HCT116 (cell line): ENCODE measurements at regions not wholly inside any gene's neighbourhood (a gene's known extent, or its start where the extent isn't known, plus 50 kb on each side); places are given as distances from the start of the nearest gene placed in this dataset.

Source experiments
- ATAC-seq: fragments of 200-7000 bp; cut with Tn5 transposase; 2 replicates; pipeline ENCODE4 v1.9.1; 2020; ENCODE audit warnings: mild to moderate bottlenecking, moderate library complexity
- BruUV-seq: library from RNA; stranded (reverse); fragments of 400-500 nt; replicated peaks from 2 replicates; lab custom pipeline; 2021; lab: Mats Ljungman, UMichigan
- CTCF ChIA-PET: fragments of 300-600 bp; sonication (Branson Sonifier 250); formaldehyde crosslinking; loops from one replicate; lab custom pipeline; 2021; ENCODE audit warnings: antibody characterized with exemption; lab: Charles Lee
- POLR2A ChIA-PET: fragments of 300-600, 350-600 bp; sonication (Branson Sonifier 250); formaldehyde crosslinking; loops from one replicate; lab custom pipeline; 2021; ENCODE audit warnings: antibody characterized with exemption; lab: Charles Lee
- RAD21 ChIA-PET, 2 experiments: fragments of 300-600 bp; sonication (Branson Sonifier 250); formaldehyde crosslinking; loops; one replicate each; lab custom pipeline; 2023; ENCODE audit warnings: low total read pairs in 2 of 2; ENCODE audit not compliant: uncharacterized antibody in 2 of 2, unreplicated experiment in 2 of 2, low non-redundant PET in 1 of 2; lab: Charles Lee
- DNase-seq: peaks from one replicate; pipeline ENCODE4 v3.0.0-alpha.2; 2010; ENCODE audit warnings: low read depth, low spot score
- H2AFZ ChIP-seq: fragments of 200-600 bp; shearing (Covaris generic), sonication (generic); 2 replicates; pipeline ENCODE4 v1.6.1; 2017; ENCODE audit warnings: low read depth, mixed run types, mixed read lengths, antibody characterized with exemption, low read length; ENCODE audit not compliant: poor library complexity, severe bottlenecking
- H3K27ac ChIP-seq: 2 replicates; pipeline ENCODE4 v1.5.1; 2012; ENCODE audit warnings: low read depth, low read length
- H3K27me3 ChIP-seq: fragments of 200-600 bp; sonication (generic); 2 replicates; pipeline ENCODE4 v1.6.1; 2016; ENCODE audit warnings: mixed run types, low read length, mixed read lengths; ENCODE audit not compliant: insufficient read depth
- H3K36me3 ChIP-seq, 2 experiments: fragments of 200-500 bp in 1 of 2; fragments of 200-600 bp in 1 of 2; sonication (Bioruptor generic) in 1 of 2; sonication (generic) in 1 of 2; 2 replicates each; pipeline versions ENCODE4 v1.5.1 to v1.6.1; 2014 to 2016; ENCODE audit warnings: low read length in 2 of 2, inconsistent platforms in 1 of 2, mixed read lengths in 1 of 2, mixed run types in 1 of 2; ENCODE audit not compliant: insufficient read depth in 2 of 2, control insufficient read depth in 1 of 2
- H3K4me1 ChIP-seq, 2 experiments: fragments of 200-600 bp in 1 of 2; sonication (generic) in 1 of 2; 2 replicates each; pipeline versions ENCODE4 v1.5.1 to v1.6.1; 2012 to 2017; ENCODE audit warnings: low read length in 2 of 2, inconsistent platforms in 1 of 2, mild to moderate bottlenecking in 1 of 2, mixed read lengths in 1 of 2, mixed run types in 1 of 2, moderate library complexity in 1 of 2; ENCODE audit not compliant: insufficient read depth in 2 of 2, control insufficient read depth in 1 of 2
- H3K4me2 ChIP-seq: fragments of 200-600 bp; sonication (generic); 2 replicates; pipeline ENCODE4 v1.6.1; 2017; ENCODE audit warnings: mixed run types, low read length, mixed read lengths
- H3K4me3 ChIP-seq, 2 experiments: fragments of 200-600 bp in 1 of 2; sonication (generic) in 1 of 2; replicated peaks in 1 of 2; 2 replicates each; pipeline ENCODE4 v1.5.1; 2011 to 2016; ENCODE audit warnings: low read length in 2 of 2, control low read depth in 1 of 2, low read depth in 1 of 2, mild to moderate bottlenecking in 1 of 2, mixed read lengths in 1 of 2, mixed run types in 1 of 2
- H3K79me2 ChIP-seq: fragments of 200-600 bp; sonication (generic); 2 replicates; pipeline ENCODE4 v1.6.1; 2017; ENCODE audit warnings: mild to moderate bottlenecking, mixed run types, low read length, moderate library complexity, mixed read lengths; ENCODE audit not compliant: insufficient read depth
- H3K9ac ChIP-seq: fragments of 200-600 bp; sonication (generic); 2 replicates; pipeline ENCODE4 v1.6.1; 2016; ENCODE audit warnings: low read length, mixed read lengths
- H3K9me2 ChIP-seq: fragments of 200-600 bp; sonication (generic), shearing (Covaris generic); 2 replicates; pipeline ENCODE4 v1.6.1; 2017; ENCODE audit warnings: mixed run types, mild to moderate bottlenecking, moderate library complexity; ENCODE audit not compliant: insufficient read depth
- H3K9me3 ChIP-seq, 2 experiments: fragments of 200-500 bp in 1 of 2; fragments of 200-600 bp in 1 of 2; sonication (Bioruptor generic) in 1 of 2; sonication (generic) in 1 of 2; 2 replicates each; pipeline ENCODE4 v1.6.1; 2014 to 2017; ENCODE audit warnings: low read length in 2 of 2, mixed read lengths in 2 of 2, inconsistent platforms in 1 of 2, low read depth in 1 of 2, mild to moderate bottlenecking in 1 of 2, mixed run types in 1 of 2, moderate library complexity in 1 of 2; ENCODE audit not compliant: control insufficient read depth in 1 of 2, insufficient read depth in 1 of 2
- H4K20me1 ChIP-seq: fragments of 200-600 bp; sonication (generic), shearing (Covaris generic); 2 replicates; pipeline ENCODE4 v1.6.1; 2017; ENCODE audit warnings: mixed run types, mild to moderate bottlenecking, moderate library complexity; ENCODE audit not compliant: insufficient read depth
- ATF3 ChIP-seq: IDR thresholded peaks from 2 replicates; pipeline ENCODE4 v1.6.1; 2012
- ELF1 ChIP-seq: IDR thresholded peaks from 2 replicates; pipeline ENCODE4 v1.6.1; 2012; ENCODE audit warnings: low read depth, borderline replicate concordance
- EZH2 ChIP-seq: fragments of 200-600 bp; sonication (generic); IDR thresholded peaks from 2 replicates; pipeline ENCODE4 v1.6.1; 2017; ENCODE audit warnings: antibody characterized with exemption, mixed run types
- EZH2phosphoT487 ChIP-seq: fragments of 200-600 bp; IDR thresholded peaks from 2 replicates; pipeline ENCODE4 v1.6.1; 2018; ENCODE audit warnings: antibody characterized with exemption, borderline replicate concordance
- FOSL1 ChIP-seq: IDR thresholded peaks from 2 replicates; pipeline ENCODE4 v1.6.1; 2012; ENCODE audit warnings: low read depth
- JUND ChIP-seq: IDR thresholded peaks from 2 replicates; pipeline ENCODE4 v1.6.1; 2012
- MAX ChIP-seq: IDR thresholded peaks from 2 replicates; pipeline ENCODE4 v1.6.1; 2012
- RAD21 ChIP-seq: IDR thresholded peaks from 2 replicates; pipeline ENCODE4 v1.6.1; 2012; ENCODE audit warnings: low read depth, mild to moderate bottlenecking
- SIN3A ChIP-seq: IDR thresholded peaks from 2 replicates; pipeline ENCODE4 v1.6.1; 2012; ENCODE audit warnings: low read depth
- SP1 ChIP-seq: IDR thresholded peaks from 2 replicates; pipeline ENCODE4 v1.6.1; 2012; ENCODE audit warnings: low read depth
- TCF7L2 ChIP-seq: IDR thresholded peaks from 2 replicates; pipeline ENCODE4 v1.7.0; 2011; ENCODE audit warnings: borderline replicate concordance, inconsistent platforms; ENCODE audit not compliant: insufficient read depth, insufficient read length; ENCODE audit errors: extremely low read depth
- YY1 ChIP-seq: IDR thresholded peaks from 2 replicates; pipeline ENCODE4 v1.6.1; 2011; ENCODE audit warnings: low read length, low read depth, moderate library complexity, mild to moderate bottlenecking; ENCODE audit not compliant: insufficient replicate concordance; ENCODE audit errors: extremely low read depth
- ZBTB33 ChIP-seq: IDR thresholded peaks from 2 replicates; pipeline ENCODE4 v1.6.1; 2011; ENCODE audit warnings: mild to moderate bottlenecking, low read length, moderate library complexity; ENCODE audit not compliant: insufficient replicate concordance; ENCODE audit errors: extremely low read depth
- ZFX ChIP-seq: fragments of 450-650 bp; IDR thresholded peaks from 2 replicates; pipeline ENCODE4 v1.6.1; 2017
- ZNF274 ChIP-seq: fragments of 200-500 bp; sonication (Bioruptor generic); IDR thresholded peaks from 2 replicates; pipeline ENCODE4 v1.6.1; 2014; ENCODE audit warnings: mild to moderate bottlenecking, low read depth, low read length, inconsistent platforms
- intact Hi-C: fragments of 100-400 bp; cut with micrococcal nuclease; formaldehyde crosslinking; loops from 2 replicates; pipeline ENCODE4 v1.10.0; 2022

- Histone ChIP-seq H3K9ac (no peak overlapping the region), H2AFZ (no peak overlapping the region), H4K20me1 (no peaks in the 10 kb centered on the region), H3K27ac (no peak overlapping the region), H3K4me2 (no peak overlapping the region), H3K9me3 (no peaks in the 10 kb centered on the region), H3K9me2 (no peaks in the 10 kb centered on the region), H3K27me3 (no peaks in the 10 kb centered on the region), H3K79me2 (no peaks in the 10 kb centered on the region), H3K36me3 (no peaks in the 10 kb centered on the region), H3K4me1 (no peaks in the 10 kb centered on the region), H3K4me3 (no peak overlapping the region)
- POLR2A ChIA-PET, result no interaction called here
- TF ChIP-seq EZH2, result no peak
- TF ChIP-seq ATF3, result no peak
- TF ChIP-seq ZNF274, result no peak
- TF ChIP-seq TCF7L2, result no peak
- TF ChIP-seq EZH2phosphoT487, result no peak
- no peak for TF ChIP-seq ELF1
- TF ChIP-seq MAX, result no peak
- TF ChIP-seq FOSL1, result no peak
- RAD21 ChIA-PET, result no interaction called here
- intact Hi-C loops, result no loop called here
- no TSS peak for BruUV-seq
- CTCF ChIA-PET, result no interaction called here
- DNase-seq (no peak), ATAC-seq (no peak)
These were observed 160.2 kb downstream of the ZPLD1 start for GRCh38 chr3:102595057-102595456.

- no peaks in the 10 kb centered on the region for H3K27me3 ChIP-seq
- H3K4me3 ChIP-seq, result no peak overlapping the region
- no peaks in the 10 kb centered on the region for H3K9me3 ChIP-seq
- H3K79me2 ChIP-seq, result no peaks in the 10 kb centered on the region
- ChIA-PET CTCF (no interaction called here), POLR2A (no interaction called here), RAD21 (no interaction called here)
- H3K9me2 ChIP-seq, result no peaks in the 10 kb centered on the region
- no peaks in the 10 kb centered on the region for H3K4me1 ChIP-seq
- H4K20me1 ChIP-seq, result no peaks in the 10 kb centered on the region
- H3K36me3 ChIP-seq, result no peaks in the 10 kb centered on the region
- no peak overlapping the region for H3K4me2 ChIP-seq
- DNase-seq (no peak), ATAC-seq (no peak)
- intact Hi-C loops, result no loop called here
- H2AFZ ChIP-seq, result no peak overlapping the region
- H3K27ac ChIP-seq, result no peak overlapping the region
- no peak overlapping the region for H3K9ac ChIP-seq
- BruUV-seq, result no TSS peak
- TF ChIP-seq FOSL1, result no peak
- no peak for TF ChIP-seq EZH2
- TF ChIP-seq ZBTB33, result no peak
- no peak for TF ChIP-seq ELF1
- TF ChIP-seq EZH2phosphoT487, result no peak
- TF ChIP-seq JUND, result no peak
- TF ChIP-seq MAX, result no peak
- TF ChIP-seq ZNF274, result no peak
- TF ChIP-seq YY1, result no peak
- TF ChIP-seq ZFX, result no peak
- TF ChIP-seq RAD21, result no peak
- no peak for TF ChIP-seq SIN3A
- TF ChIP-seq SP1, result no peak
These were observed 165.2 kb downstream of the ZPLD1 start for GRCh38 chr3:102599819-102600576.
